ENCODE measurements at regions not wholly inside any gene's neighbourhood (a gene's known extent, or its start where the extent isn't known, plus 50 kb on each side); places are given as distances from the start of the nearest gene placed in this dataset.
"Not testable (repeated sequence)": the region's sequence is repeated elsewhere in the genome, so short reads cannot be mapped to it uniquely, and the experiment has no call there.

GRCh38 chrX:65451663-65452062 is 82.9 kb downstream of the LAS1L start:
- peak in 1 of 2 donors; percentile 34 for DNase-seq

DNA sequence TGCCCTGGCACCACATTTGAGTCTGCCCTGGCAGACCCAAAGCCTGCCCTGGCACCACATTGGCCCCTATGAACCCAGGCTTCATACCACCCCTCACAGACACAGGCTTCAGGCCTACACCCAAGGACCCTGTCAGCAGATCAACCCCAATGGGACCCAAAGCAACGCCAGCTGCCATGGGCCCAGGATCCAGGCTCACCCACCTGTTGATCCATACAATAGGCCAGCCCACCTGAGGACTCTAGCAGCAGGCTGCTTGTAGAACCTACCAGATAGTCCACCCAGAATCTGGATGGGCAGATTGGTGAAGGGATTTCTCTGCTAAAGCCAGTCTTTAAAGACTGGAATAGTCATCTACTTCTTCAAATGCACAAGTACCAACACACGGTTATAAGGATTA is 114.4 kb downstream of the LAS1L start:
- no peak for DNase-seq

GRCh38 chrX:65407662-65408061 is 126.9 kb downstream of the LAS1L start:
- not testable (repeated sequence) for DNase-seq

- no peak for DNase-seq
Measured at GRCh38 chrX:65407157-65407626, 127.4 kb downstream of the LAS1L start.

DNA sequence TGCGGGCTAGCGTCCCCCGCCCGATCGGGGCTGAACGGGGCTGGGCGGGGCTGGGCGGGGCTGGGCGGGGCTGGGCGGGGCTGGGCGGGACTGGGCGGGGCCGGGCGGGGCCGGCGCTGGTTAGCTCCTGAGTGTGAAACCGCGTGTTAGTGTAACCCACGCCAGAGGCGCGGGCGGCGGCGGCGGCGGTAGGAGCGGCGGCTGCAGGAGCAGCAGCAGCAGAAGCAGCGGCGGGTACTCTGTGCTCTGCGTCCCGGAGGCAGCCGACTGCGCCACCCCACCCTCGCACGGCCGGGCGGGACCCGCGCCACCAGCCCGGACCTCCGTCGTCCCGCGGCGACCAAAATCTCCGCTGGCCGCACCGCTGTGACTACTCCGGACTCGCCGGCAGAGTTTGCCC is 128.1 kb downstream of the LAS1L start:
- DNase-seq, result no peak

- DNase-seq, result no peak
Measured at GRCh38 chrX:65392284-65392683, 142.3 kb downstream of the LAS1L start.

- not testable (repeated sequence) for DNase-seq
Measured at GRCh38 chrX:65389120-65389519, 145.5 kb downstream of the LAS1L start.

Data from CD4-positive, alpha-beta T cell treated with Interleukin-4 for 1 hour (primary cell).